HEK293 (cell line): ENCODE measurements at regions not wholly inside any gene's neighbourhood (a gene's known extent, or its start where the extent isn't known, plus 50 kb on each side); places are given as distances from the start of the nearest gene placed in this dataset.

ENCODE experiments used
- CTCF ChIP-seq: fragments of 450-650 bp; formaldehyde crosslinking; IDR thresholded peaks from 2 replicates; pipeline ENCODE4 v1.5.1; 2016; ENCODE audit warnings: missing biosample characterization, missing genetic modification characterization
- REST ChIP-seq: fragments of 450-650 bp; formaldehyde crosslinking; IDR thresholded peaks from 2 replicates; pipeline ENCODE4 v1.5.1; 2016; ENCODE audit warnings: missing biosample characterization, missing genetic modification characterization
- SALL2 ChIP-seq: fragments of 450-650 bp; formaldehyde crosslinking; IDR thresholded peaks from 2 replicates; pipeline ENCODE4 v1.5.0; 2017; ENCODE audit warnings: missing biosample characterization, mild to moderate bottlenecking, missing genetic modification characterization, borderline replicate concordance
- TCF7L2 ChIP-seq: IDR thresholded peaks from 2 replicates; pipeline ENCODE4 v1.6.1; 2011; ENCODE audit warnings: low read depth, mild to moderate bottlenecking, inconsistent platforms, low read length, moderate library complexity, borderline replicate concordance
- YY1 ChIP-seq: fragments of 450-650 bp; formaldehyde crosslinking; IDR thresholded peaks from 2 replicates; pipeline ENCODE4 v1.5.1; 2018; ENCODE audit warnings: missing biosample characterization, missing genetic modification characterization
- ZNF138 ChIP-seq: fragments of 450-650 bp; formaldehyde crosslinking; IDR thresholded peaks from 2 replicates; pipeline ENCODE4 v1.5.1; 2016; ENCODE audit warnings: missing biosample characterization, missing genetic modification characterization, borderline replicate concordance
- ZNF221 ChIP-seq: fragments of 450-650 bp; formaldehyde crosslinking; IDR thresholded peaks from 2 replicates; pipeline ENCODE4 v1.5.1; 2017; ENCODE audit warnings: missing biosample characterization, missing genetic modification characterization, borderline replicate concordance
- ZNF274 ChIP-seq, 2 experiments: fragments of 200-500 bp in 1 of 2; fragments of 450-650 bp in 1 of 2; sonication (Bioruptor generic) in 1 of 2; formaldehyde crosslinking in 1 of 2; IDR thresholded peaks; 2 replicates each; pipeline versions ENCODE4 v1.5.1 to v1.6.1; 2014 to 2016; ENCODE audit warnings: borderline replicate concordance in 1 of 2, inconsistent platforms in 1 of 2, low read length in 1 of 2, missing biosample characterization in 1 of 2, missing genetic modification characterization in 1 of 2
- ZNF366 ChIP-seq: fragments of 450-650 bp; formaldehyde crosslinking; conservative IDR thresholded peaks from 2 replicates; pipeline ENCODE4 v1.5.1; 2016; ENCODE audit warnings: missing biosample characterization, missing genetic modification characterization
- ZNF701 ChIP-seq: fragments of 450-650 bp; formaldehyde crosslinking; IDR thresholded peaks from 2 replicates; pipeline ENCODE4 v1.5.1; 2016; ENCODE audit warnings: missing biosample characterization, missing genetic modification characterization
- TF ChIP-seq, protein P1 (sequence below): fragments of 450-650 bp; formaldehyde crosslinking; IDR thresholded peaks from 2 replicates; pipeline ENCODE4 v1.5.1; 2016; ENCODE audit warnings: missing biosample characterization, missing genetic modification characterization, borderline replicate concordance

GRCh38 chr2:150232321-150232720, 255.1 kb downstream of the RND3 start:
- no peak for TF ChIP-seq CTCF
- no peak for TF ChIP-seq TCF7L2
- TF ChIP-seq REST (tag by site-specific recombination), result no peak
- no peak for TF ChIP-seq ZNF221
- TF ChIP-seq ZNF366 (tag by site-specific recombination), result no peak
- TF ChIP-seq, protein P1, sequence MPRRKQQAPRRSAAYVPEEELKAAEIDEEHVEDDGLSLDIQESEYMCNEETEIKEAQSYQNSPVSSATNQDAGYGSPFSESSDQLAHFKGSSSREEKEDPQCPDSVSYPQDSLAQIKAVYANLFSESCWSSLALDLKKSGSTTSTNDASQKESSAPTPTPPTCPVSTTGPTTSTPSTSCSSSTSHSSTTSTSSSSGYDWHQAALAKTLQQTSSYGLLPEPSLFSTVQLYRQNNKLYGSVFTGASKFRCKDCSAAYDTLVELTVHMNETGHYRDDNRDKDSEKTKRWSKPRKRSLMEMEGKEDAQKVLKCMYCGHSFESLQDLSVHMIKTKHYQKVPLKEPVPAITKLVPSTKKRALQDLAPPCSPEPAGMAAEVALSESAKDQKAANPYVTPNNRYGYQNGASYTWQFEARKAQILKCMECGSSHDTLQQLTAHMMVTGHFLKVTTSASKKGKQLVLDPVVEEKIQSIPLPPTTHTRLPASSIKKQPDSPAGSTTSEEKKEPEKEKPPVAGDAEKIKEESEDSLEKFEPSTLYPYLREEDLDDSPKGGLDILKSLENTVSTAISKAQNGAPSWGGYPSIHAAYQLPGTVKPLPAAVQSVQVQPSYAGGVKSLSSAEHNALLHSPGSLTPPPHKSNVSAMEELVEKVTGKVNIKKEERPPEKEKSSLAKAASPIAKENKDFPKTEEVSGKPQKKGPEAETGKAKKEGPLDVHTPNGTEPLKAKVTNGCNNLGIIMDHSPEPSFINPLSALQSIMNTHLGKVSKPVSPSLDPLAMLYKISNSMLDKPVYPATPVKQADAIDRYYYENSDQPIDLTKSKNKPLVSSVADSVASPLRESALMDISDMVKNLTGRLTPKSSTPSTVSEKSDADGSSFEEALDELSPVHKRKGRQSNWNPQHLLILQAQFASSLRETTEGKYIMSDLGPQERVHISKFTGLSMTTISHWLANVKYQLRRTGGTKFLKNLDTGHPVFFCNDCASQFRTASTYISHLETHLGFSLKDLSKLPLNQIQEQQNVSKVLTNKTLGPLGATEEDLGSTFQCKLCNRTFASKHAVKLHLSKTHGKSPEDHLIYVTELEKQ, result no peak
- TF ChIP-seq ZNF274 (IDR thresholded peaks at IDR 0.05; ENCODE audit: low read length), result no peak
- no peak for TF ChIP-seq ZNF274 (tag by site-specific recombination; IDR thresholded peaks at IDR 0.05; ENCODE audit: borderline replicate concordance)
- TF ChIP-seq YY1 (tag by site-specific recombination), result no peak
- TF ChIP-seq SALL2 (tag by site-specific recombination), result no peak
- no peak for TF ChIP-seq ZNF138 (tag by site-specific recombination)
- no peak for TF ChIP-seq ZNF701 (tag by site-specific recombination)
